MM.1S (cell line): ENCODE measurements at regions not wholly inside any gene's neighbourhood (a gene's known extent, or its start where the extent isn't known, plus 50 kb on each side); places are given as distances from the start of the nearest gene placed in this dataset.

Source experiments
- EZH2phosphoT487 ChIP-seq: fragments of 300-600 bp; sonication (generic); IDR thresholded peaks from 2 replicates; pipeline ENCODE4 v1.6.1; 2018; ENCODE audit warnings: antibody characterized with exemption, low read length
- TF ChIP-seq, protein P1 (sequence below): fragments of 300-600 bp; sonication (generic); IDR thresholded peaks from 2 replicates; pipeline ENCODE4 v1.5.1; 2016; ENCODE audit warnings: antibody characterized with exemption, low read length, mixed read lengths

DNA sequence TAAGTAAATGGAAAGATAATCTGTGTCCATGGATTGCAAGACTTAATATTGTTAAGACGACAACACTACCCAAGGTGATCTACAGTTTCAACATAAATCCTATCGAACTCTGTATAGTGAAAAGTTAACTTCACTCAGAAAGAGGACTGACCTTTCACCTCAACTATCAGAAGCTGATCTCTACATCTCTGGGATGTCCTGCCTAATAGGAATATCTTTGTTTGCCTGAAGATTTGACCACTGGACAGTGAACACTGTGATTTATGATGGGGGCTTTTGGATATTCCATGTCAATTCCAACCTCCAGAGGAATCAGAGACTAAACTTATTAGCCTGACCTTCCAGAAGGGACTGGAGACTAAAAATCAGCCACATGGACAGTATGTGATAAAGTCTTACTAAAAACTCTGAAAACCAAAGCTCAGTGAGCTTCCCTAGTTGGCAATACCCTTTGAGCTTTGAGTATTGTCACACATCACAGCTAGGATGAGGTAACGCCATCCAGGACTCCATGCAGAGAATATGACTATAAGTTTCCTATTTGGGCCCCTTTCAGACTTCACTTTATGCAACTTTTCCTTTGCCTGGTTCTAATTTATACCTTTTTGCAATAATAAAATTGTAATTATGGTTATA lies 164.9 kb upstream of the SETMAR start:
- TF ChIP-seq EZH2phosphoT487: no peak
- TF ChIP-seq, protein P1, sequence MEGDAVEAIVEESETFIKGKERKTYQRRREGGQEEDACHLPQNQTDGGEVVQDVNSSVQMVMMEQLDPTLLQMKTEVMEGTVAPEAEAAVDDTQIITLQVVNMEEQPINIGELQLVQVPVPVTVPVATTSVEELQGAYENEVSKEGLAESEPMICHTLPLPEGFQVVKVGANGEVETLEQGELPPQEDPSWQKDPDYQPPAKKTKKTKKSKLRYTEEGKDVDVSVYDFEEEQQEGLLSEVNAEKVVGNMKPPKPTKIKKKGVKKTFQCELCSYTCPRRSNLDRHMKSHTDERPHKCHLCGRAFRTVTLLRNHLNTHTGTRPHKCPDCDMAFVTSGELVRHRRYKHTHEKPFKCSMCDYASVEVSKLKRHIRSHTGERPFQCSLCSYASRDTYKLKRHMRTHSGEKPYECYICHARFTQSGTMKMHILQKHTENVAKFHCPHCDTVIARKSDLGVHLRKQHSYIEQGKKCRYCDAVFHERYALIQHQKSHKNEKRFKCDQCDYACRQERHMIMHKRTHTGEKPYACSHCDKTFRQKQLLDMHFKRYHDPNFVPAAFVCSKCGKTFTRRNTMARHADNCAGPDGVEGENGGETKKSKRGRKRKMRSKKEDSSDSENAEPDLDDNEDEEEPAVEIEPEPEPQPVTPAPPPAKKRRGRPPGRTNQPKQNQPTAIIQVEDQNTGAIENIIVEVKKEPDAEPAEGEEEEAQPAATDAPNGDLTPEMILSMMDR: no peak
